IMR-90 (cell line): ENCODE measurements at regions not wholly inside any gene's neighbourhood (a gene's known extent, or its start where the extent isn't known, plus 50 kb on each side); places are given as distances from the start of the nearest gene placed in this dataset.

Experiments used
- ATAC-seq: fragments of 200-7000 bp; cut with Tn5 transposase; 2 replicates; pipeline ENCODE4 v1.9.1; 2020; ENCODE audit warnings: low read depth, mild to moderate bottlenecking, moderate library complexity
- BruUV-seq: library from RNA; stranded (reverse); fragments of 400-500 nt; replicated peaks from 2 replicates; lab custom pipeline; 2021; lab: Mats Ljungman, UMichigan
- CTCF ChIA-PET: fragments of 300-600 bp; formaldehyde crosslinking; extraction: SDS; loops from one replicate; lab custom pipeline; 2021; ENCODE audit warnings: antibody characterized with exemption; lab: Yijun Ruan, JAX
- POLR2A ChIA-PET: fragments of 300-600 bp; sonication (Branson Sonifier 250); formaldehyde crosslinking; loops from one replicate; lab custom pipeline; 2022; ENCODE audit warnings: antibody characterized with exemption; ENCODE audit not compliant: unreplicated experiment; lab: Charles Lee
- DNase-seq: peaks from one replicate; pipeline ENCODE4 v3.0.0; 2013
- H2AFZ ChIP-seq: replicated peaks from 2 replicates; pipeline ENCODE3; 2013; ENCODE audit warnings: low read length, mild to moderate bottlenecking; ENCODE audit not compliant: poor library complexity
- H2AK5ac ChIP-seq: 2 replicates; pipeline ENCODE4 v1.6.1; 2013; ENCODE audit warnings: low read depth, low read length, inconsistent platforms
- H2AK9ac ChIP-seq: replicated peaks from 2 replicates; pipeline ENCODE3; 2013; ENCODE audit warnings: mild to moderate bottlenecking, low read depth, low read length, moderate library complexity; ENCODE audit not compliant: poor library complexity
- H2BK120ac ChIP-seq: 2 replicates; pipeline ENCODE4 v1.6.1; 2013; ENCODE audit warnings: low read depth, low read length, inconsistent platforms
- H2BK15ac ChIP-seq: 3 replicates; pipeline ENCODE4 v1.6.1; 2013; ENCODE audit warnings: low read depth, low read length, inconsistent platforms
- H2BK20ac ChIP-seq: 2 replicates; pipeline ENCODE4 v1.6.1; 2013; ENCODE audit warnings: low read depth, mild to moderate bottlenecking, inconsistent platforms, low read length, moderate library complexity
- H2BK5ac ChIP-seq: 2 replicates; pipeline ENCODE4 v1.6.1; 2013; ENCODE audit warnings: mild to moderate bottlenecking, low read depth, low read length, inconsistent platforms; ENCODE audit not compliant: poor library complexity, severe bottlenecking
- H3K14ac ChIP-seq: replicated peaks from 2 replicates; pipeline ENCODE4 v1.6.1; 2013; ENCODE audit warnings: low read depth, low read length, inconsistent platforms
- H3K18ac ChIP-seq: 2 replicates; pipeline ENCODE4 v1.6.1; 2013; ENCODE audit warnings: low read depth, low read length, control low read depth
- H3K23ac ChIP-seq: 2 replicates; pipeline ENCODE4 v1.6.1; 2013; ENCODE audit warnings: low read depth, low read length, inconsistent platforms
- H3K27ac ChIP-seq: 2 replicates; pipeline ENCODE4 v1.5.1; 2013; ENCODE audit warnings: mild to moderate bottlenecking, control low read depth, low read length; ENCODE audit not compliant: insufficient read depth
- H3K27me3 ChIP-seq: 2 replicates; pipeline ENCODE4 v1.6.1; 2013; ENCODE audit warnings: low read length; ENCODE audit not compliant: control insufficient read depth, insufficient read depth
- H3K36me3 ChIP-seq: 2 replicates; pipeline ENCODE4 v1.6.1; 2013; ENCODE audit warnings: low read length, mixed read lengths; ENCODE audit not compliant: control insufficient read depth, insufficient read depth
- H3K4ac ChIP-seq: 2 replicates; pipeline ENCODE4 v1.6.1; 2013; ENCODE audit warnings: low read depth, low read length, inconsistent platforms
- H3K4me1 ChIP-seq: 2 replicates; pipeline ENCODE4 v1.6.1; 2013; ENCODE audit warnings: low read length, mixed read lengths; ENCODE audit not compliant: control insufficient read depth, insufficient read depth
- H3K4me2 ChIP-seq: 2 replicates; pipeline ENCODE4 v1.6.1; 2013; ENCODE audit warnings: low read depth, mild to moderate bottlenecking, control low read depth, low read length, moderate library complexity
- H3K4me3 ChIP-seq: 2 replicates; pipeline ENCODE4 v1.5.1; 2013; ENCODE audit warnings: low read depth, mild to moderate bottlenecking, control low read depth, low read length, moderate library complexity; ENCODE audit not compliant: insufficient read depth
- H3K56ac ChIP-seq: 2 replicates; pipeline ENCODE4 v1.6.1; 2013; ENCODE audit warnings: low read length, inconsistent platforms; ENCODE audit not compliant: insufficient read depth; ENCODE audit errors: extremely low read depth
- H3K79me1 ChIP-seq, 2 experiments: 2 replicates each; pipeline ENCODE4 v1.6.1; 2013; ENCODE audit warnings: low read length in 2 of 2, inconsistent platforms in 1 of 2, low read depth in 1 of 2
- H3K9ac ChIP-seq: 2 replicates; pipeline ENCODE4 v1.6.1; 2013; ENCODE audit warnings: low read depth, low read length, control low read depth
- H3K9me1 ChIP-seq: 2 replicates; pipeline ENCODE4 v1.6.1; 2013; ENCODE audit warnings: low read length, inconsistent platforms; ENCODE audit not compliant: insufficient read depth
- H3K9me3 ChIP-seq: 2 replicates; pipeline ENCODE4 v1.6.1; 2013; ENCODE audit warnings: low read length; ENCODE audit not compliant: control insufficient read depth, insufficient read depth
- H4K20me1 ChIP-seq: 2 replicates; pipeline ENCODE4 v1.6.1; 2013; ENCODE audit warnings: low read length, inconsistent platforms; ENCODE audit not compliant: insufficient read depth
- H4K5ac ChIP-seq: 2 replicates; pipeline ENCODE4 v1.6.1; 2013; ENCODE audit warnings: mild to moderate bottlenecking, low read depth, low read length, control low read depth
- H4K8ac ChIP-seq, 2 experiments: 2 replicates each; pipeline ENCODE4 v1.6.1; 2013; ENCODE audit warnings: low read depth in 2 of 2, low read length in 2 of 2, control low read depth in 1 of 2, inconsistent platforms in 1 of 2
- H4K91ac ChIP-seq: 2 replicates; pipeline ENCODE4 v1.6.1; 2013; ENCODE audit warnings: low read depth, low read length, inconsistent platforms; ENCODE audit not compliant: insufficient read depth
- CEBPB ChIP-seq: IDR thresholded peaks from 2 replicates; pipeline ENCODE4 v1.6.1; 2012; ENCODE audit warnings: low read depth, low read length, improper control_type of control experiment
- CHD1 ChIP-seq: IDR thresholded peaks from 2 replicates; pipeline ENCODE4 v1.6.1; 2012; ENCODE audit warnings: low read depth, low read length, improper control_type of control experiment
- ELK1 ChIP-seq: fragments of 150-350 bp; IDR thresholded peaks from 2 replicates; pipeline ENCODE4 v1.6.1; 2016; ENCODE audit warnings: low read depth, mild to moderate bottlenecking, low read length, moderate library complexity, borderline replicate concordance
- FOS ChIP-seq: fragments of 150-350 bp; IDR thresholded peaks from 2 replicates; pipeline ENCODE4 v1.6.1; 2016; ENCODE audit warnings: low read depth, low read length
- MAZ ChIP-seq: IDR thresholded peaks from 2 replicates; pipeline ENCODE4 v1.6.1; 2012; ENCODE audit warnings: low read depth, mild to moderate bottlenecking, low read length, improper control_type of control experiment, moderate library complexity, borderline replicate concordance
- MXI1 ChIP-seq: IDR thresholded peaks from 2 replicates; pipeline ENCODE4 v1.6.1; 2012; ENCODE audit warnings: low read depth, mild to moderate bottlenecking, low read length, moderate library complexity, borderline replicate concordance
- NFE2L2 ChIP-seq: fragments of 150-350 bp; IDR thresholded peaks from 2 replicates; pipeline ENCODE4 v1.6.1; 2016; ENCODE audit warnings: low read depth, mild to moderate bottlenecking, low read length
- RAD21 ChIP-seq: IDR thresholded peaks from 2 replicates; pipeline ENCODE4 v1.6.1; 2012; ENCODE audit warnings: low read length, improper control_type of control experiment
- RCOR1 ChIP-seq: IDR thresholded peaks from 2 replicates; pipeline ENCODE4 v1.6.1; 2012; ENCODE audit warnings: mild to moderate bottlenecking, low read length, improper control_type of control experiment; ENCODE audit not compliant: insufficient replicate concordance
- RFX5 ChIP-seq: IDR thresholded peaks from 2 replicates; pipeline ENCODE4 v1.8.0; 2012; ENCODE audit warnings: low read depth, mild to moderate bottlenecking, low read length, moderate library complexity
- SMC3 ChIP-seq: fragments of 150-350 bp; IDR thresholded peaks from 2 replicates; pipeline ENCODE4 v1.6.1; 2016; ENCODE audit warnings: low read depth, mild to moderate bottlenecking, antibody characterized with exemption, low read length, moderate library complexity
- USF2 ChIP-seq: fragments of 150-350 bp; IDR thresholded peaks from 2 replicates; pipeline ENCODE4 v1.6.1; 2017; ENCODE audit warnings: mild to moderate bottlenecking, antibody characterized with exemption, low read length, low read depth
- WGBS, 2 experiments: methylation state at CpG; one replicate each; pipeline versions ENCODE4 v1.1.5 to v1.1.7; 2013; ENCODE audit warnings: missing lambda C conversion rate in 2 of 2; ENCODE audit not compliant: insufficient read length in 1 of 2; ENCODE audit errors: extremely low coverage in 2 of 2; 5-methylcytosine and 5-hydroxymethylcytosine counted together
- dilution Hi-C: fragments of 300-500 bp; cut with HindIII; formaldehyde crosslinking; loops from one replicate; pipeline ENCODE4 v1.14.3; 2018; ENCODE audit warnings: low sequenced_read_pairs; ENCODE audit not compliant: unreplicated experiment
- in situ Hi-C: fragments of 300-500 bp; cut with MboI; formaldehyde crosslinking; loops from 3 replicates; pipeline ENCODE4 v1.14.3; 2019; ENCODE audit warnings: low sequenced_read_pairs, inconsistent platforms, mixed read lengths
- intact Hi-C: fragments of 100-400 bp; cut with micrococcal nuclease; formaldehyde crosslinking; loops from 2 replicates; pipeline ENCODE4 v1.10.0; 2022

- Histone ChIP-seq H3K27ac (no peak overlapping the region), H3K27me3 (no peaks in the 10 kb centered on the region), H4K20me1 (no peaks in the 10 kb centered on the region), H2BK120ac (no peak overlapping the region), H3K36me3 (no peaks in the 10 kb centered on the region), H3K18ac (no peak overlapping the region), H3K23ac (no peak overlapping the region), H3K79me1 (no peaks in the 10 kb centered on the region), H4K5ac (no peak overlapping the region), H3K9me1 (no peaks in the 10 kb centered on the region), H3K4me2 (no peak overlapping the region), H2AFZ (no peak overlapping the region), H2AK9ac (no peak overlapping the region), H4K91ac (no peak overlapping the region), H3K4ac (no peak overlapping the region), H3K9me3 (no peaks in the 10 kb centered on the region), H3K56ac (no peak overlapping the region), H3K14ac (no peak overlapping the region), H2AK5ac (no peak overlapping the region), H3K4me1 (no peaks in the 10 kb centered on the region), H2BK20ac (no peak overlapping the region), H3K9ac (no peak overlapping the region), H4K8ac (no peak overlapping the region), H2BK5ac (no peak overlapping the region), H3K4me3 (no peak overlapping the region), H2BK15ac (no peak overlapping the region)
- ATAC-seq = peak; percentile 42; the same call in 1 of the 2 replicates
- in situ Hi-C loops (no loop called here), dilution Hi-C loops (no loop called here), intact Hi-C loops (no loop called here)
- DNase-seq = peak; percentile 72
- no peak for TF ChIP-seq ELK1
- no peak for TF ChIP-seq RFX5
- TF ChIP-seq MAZ = no peak
- TF ChIP-seq CHD1 = no peak
- no peak for TF ChIP-seq RAD21
- TF ChIP-seq NFE2L2 = no peak
- no peak for TF ChIP-seq USF2
- no peak for TF ChIP-seq RCOR1
- no peak for TF ChIP-seq MXI1
- TF ChIP-seq SMC3 = no peak
- TF ChIP-seq FOS = no peak
- TF ChIP-seq CEBPB = no peak
- CTCF ChIA-PET = no interaction called here
- POLR2A ChIA-PET = no interaction called here
- whole genome bisulfite sequencing, 2 experiments = no CpG with 5 or more reads among the region's 3 CpGs
- no TSS peak for BruUV-seq
Measured at GRCh38 chr1:56284928-56285327, 294.4 kb downstream of the PLPP3 start.
